ENCODE measurements at regions not wholly inside any gene's neighbourhood (a gene's known extent, or its start where the extent isn't known, plus 50 kb on each side); places are given as distances from the start of the nearest gene placed in this dataset.

DNA sequence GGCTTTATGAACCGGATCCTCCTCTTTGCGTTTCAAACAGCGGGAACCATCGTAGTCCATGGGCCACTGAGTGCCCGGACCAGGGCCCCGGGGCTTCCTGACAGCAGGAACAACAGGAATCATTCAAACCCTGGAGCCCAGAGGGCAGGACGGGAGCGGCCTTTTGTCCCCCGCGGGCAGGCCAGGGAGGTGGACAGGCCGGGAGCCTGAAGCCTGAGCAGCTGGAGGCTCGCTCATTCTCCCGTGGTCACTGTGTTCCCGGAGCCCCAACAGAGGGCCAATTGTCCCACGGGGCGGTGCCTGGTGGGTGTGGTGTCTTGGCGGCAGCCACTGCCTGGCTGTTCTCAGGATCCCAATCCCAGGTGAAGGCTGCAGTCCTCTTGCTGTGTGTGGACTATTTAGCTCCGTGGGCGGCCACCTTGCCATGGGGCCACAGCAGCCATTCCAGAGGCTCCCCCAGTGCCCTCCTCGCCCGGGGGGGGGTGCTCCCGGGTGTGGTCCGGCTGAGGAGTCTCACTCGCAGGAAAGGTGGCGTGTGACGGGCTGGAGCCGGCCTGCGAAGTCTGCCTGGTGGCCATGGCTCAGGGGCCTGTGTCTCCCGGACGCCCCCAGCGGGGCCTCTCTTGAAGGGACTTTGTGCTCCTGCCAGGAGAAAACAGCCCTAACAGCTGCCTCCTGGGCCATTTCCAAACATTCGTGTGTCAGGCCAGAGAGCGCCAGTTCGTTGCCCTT is 77.2 kb upstream of the BHLHE23 start:
- DNase-seq: no peak

GRCh38 chr20:63082939-63083735 is 76.4 kb upstream of the BHLHE23 start:
- no peak for DNase-seq

DNA sequence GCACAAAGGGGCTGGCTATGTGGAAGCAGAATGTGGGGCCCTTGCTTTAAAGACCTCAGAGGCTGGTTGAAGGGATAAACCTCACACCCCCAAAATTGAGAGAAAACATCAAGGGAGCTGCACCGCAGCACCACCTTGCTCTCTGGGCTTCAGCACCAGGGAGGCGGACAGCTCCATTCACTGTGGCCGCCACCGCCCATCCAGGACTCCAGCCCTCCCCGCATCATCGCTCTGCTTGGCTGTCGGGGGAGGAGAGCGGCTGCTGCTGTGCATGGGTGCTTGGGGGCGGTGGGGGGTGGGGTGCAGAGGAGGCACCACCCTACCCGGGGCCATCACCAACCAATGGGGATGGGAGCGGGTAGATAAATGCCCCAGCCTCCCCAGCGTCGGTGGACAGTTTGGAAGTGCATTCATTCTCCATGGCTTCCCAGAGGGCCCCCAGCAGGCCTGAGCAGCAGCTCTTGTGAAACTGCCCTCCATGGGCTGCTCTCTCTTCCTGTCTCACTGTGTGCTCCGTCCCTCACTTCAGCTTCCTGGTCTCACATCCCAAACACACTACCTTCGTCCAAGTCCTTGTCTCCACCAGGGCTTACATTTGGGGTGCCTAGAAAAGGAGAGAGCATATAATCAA is 75.7 kb upstream of the BHLHE23 start:
- peak; percentile 11 for DNase-seq

- DNase-seq: no peak
These were observed 75.1 kb upstream of the BHLHE23 start for GRCh38 chr20:63081831-63082230.

DNA sequence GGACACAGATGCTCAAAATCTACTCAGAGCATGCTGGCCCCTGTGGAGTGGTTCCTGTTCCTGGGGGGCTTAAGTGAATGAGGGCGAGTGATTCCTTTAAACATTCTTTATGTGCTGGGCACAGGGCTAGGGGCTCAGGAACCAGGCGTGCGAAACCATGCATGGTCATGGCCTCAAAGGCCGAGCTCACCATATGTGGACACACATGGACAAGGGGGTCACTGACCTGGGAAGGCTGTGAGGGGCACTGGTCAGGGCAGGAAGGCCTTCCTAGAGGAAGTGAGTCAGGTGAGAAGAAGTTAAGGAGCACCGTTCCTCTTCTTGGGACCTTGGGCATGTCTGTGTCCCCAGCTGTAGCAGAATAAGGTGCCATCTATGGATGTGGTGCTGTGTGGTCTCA is 74.6 kb upstream of the BHLHE23 start:
- no peak for DNase-seq

DNA sequence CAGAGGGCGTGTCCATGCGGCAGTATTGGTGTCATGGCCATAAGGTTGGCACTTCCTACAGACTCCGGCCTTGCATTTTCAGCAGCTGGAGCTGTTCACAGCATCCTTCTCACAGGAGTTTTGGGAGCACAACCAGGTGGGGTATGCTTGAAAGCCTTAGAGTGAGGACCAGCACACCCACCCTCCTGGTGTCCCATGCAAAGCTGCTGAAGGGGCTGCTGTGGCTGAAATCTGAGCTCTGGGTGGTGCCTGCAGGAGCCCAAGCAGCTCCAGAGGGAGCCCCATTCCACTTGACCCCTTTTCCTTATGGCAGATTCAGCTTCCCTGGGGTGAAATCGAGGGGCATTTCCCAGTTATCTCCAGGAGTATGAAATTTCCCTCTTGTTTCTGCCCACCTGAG is 74.0 kb upstream of the BHLHE23 start:
- DNase-seq: no peak

- no peak for DNase-seq
These were observed 73.6 kb upstream of the BHLHE23 start for GRCh38 chr20:63080411-63080810.

DNA sequence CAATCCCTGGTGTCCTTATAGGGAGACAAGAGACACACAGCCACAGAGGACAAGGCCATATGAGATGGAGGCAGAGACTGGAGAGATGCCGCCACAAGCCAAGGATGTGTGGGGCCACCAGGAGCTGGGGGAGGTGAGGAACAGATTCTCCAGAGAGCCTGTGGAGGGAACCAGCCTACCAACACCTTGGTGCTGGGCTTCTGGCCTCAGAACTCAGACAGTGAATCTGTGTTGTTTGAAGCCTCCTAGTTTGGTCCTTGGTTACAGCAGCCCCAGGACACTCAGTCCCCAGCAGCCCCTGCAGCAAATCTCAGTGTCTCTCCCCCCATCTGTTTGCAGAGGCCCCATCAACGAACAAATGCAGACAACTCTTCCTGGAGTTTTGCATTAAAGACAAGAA is 73.2 kb upstream of the BHLHE23 start:
- DNase-seq: no peak

GRCh38 chr20:63077705-63078104 is 70.9 kb upstream of the BHLHE23 start:
- no peak for DNase-seq

GRCh38 chr20:63076421-63076820 is 69.7 kb upstream of the BHLHE23 start:
- no peak for DNase-seq

DNA sequence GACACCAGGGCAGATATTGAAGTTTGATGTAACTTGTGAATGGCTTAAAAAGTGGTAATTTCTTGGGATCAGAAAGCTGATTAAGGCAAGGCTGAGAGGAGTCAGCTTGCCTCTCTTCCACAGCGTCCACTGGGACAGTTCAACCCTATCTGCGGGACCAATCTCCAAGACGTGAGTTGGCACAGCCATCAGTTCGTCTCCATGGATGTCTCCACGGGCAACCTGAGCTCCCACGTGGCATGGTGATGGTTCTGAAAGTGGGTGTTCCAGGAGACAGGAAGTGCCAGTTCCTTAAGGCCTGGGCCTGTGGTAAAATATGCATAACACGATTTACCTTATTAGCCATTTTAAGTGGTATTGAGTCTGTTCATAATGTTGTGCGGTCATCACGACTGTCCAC is 67.9 kb upstream of the BHLHE23 start:
- no peak for DNase-seq

DNA sequence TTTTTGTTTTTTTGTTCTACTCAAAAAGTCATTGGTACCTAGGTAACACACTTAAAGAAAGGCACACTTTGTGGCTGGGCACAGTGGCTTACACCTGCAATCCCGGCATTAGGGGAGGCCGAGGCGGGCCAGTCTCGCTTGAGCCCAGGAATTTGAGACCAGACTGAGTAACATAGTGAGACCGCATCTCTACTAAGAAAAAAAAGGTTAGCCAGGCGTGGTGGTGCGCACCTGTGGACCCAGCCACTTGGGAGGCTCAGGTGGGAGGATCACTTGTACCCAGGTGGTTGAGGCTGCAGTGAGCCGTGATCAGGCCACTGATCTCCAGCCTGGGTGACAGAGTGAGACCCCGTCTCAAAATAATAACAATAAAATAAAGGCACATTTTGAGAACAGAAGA is 67.4 kb upstream of the BHLHE23 start:
- no peak for DNase-seq

GRCh38 chr20:63073738-63074065 is 66.9 kb upstream of the BHLHE23 start:
- no peak for DNase-seq

DNA sequence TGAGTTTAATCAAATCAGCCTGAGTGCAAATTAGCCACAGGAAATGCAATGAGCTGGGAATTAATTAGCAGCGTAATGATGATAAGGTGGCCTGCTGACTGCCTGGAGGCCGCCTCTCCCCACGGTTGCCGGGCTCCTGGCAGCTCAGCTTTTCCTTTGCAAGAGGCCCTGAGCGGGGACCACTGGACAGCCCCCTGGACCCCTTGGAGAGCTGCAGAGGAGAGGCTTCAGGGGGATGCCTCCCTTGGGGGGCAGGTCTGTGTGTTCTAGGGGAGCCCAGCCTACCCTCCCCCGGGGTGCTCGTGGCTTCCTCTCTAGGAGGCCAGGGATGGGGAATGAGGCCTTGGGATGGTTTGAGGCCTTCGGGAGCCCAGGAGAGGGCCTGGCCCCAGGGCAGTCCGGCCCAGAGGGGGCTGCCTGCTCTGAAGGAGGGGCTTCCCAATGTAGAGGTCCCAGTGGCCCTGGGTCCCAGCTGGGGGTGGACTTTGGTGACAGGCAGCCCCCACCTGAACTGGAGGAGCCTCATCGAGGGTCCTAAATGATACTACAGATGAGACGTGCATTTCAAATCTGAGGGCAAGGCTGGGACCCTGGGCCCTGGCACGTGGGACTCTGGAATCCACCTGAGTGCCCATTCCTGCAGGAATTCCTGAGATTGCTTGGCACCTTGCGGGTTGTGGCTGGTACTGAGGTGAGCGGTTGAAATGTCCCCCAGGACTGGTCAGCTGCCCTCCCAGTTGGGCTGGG is 66.4 kb upstream of the BHLHE23 start:
- DNase-seq: no peak

DNA sequence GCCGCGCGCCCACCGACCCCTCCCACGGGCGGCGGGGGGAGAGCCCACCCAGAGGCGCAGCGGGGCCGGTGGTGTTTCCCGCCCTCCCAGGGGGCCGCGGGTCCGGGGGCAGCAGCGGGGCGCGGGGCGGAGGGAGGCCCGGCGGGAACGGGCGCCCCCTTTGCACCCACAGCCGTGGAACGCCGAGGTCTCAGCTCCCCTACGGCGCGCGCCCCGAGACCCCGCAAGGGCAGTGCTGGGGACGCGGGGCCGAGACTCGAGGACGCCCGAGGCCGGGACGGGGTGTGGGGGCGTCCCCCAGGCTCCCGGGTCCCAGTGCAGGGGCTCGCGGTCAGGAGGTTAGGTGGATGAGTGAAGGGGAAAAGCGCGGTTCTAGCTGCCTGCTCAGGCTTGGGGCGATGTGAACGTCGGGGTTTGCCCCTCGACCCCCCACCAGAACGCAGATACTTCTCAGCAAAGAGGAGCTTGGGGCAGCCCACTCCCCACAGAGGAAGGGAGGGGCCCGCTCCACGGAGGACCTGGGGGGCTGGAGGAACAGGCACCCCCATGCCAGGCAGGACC is 65.5 kb upstream of the BHLHE23 start:
- DNase-seq: no peak

- DNase-seq: peak; percentile 17
These were observed 64.9 kb upstream of the BHLHE23 start for GRCh38 chr20:63071541-63072181.

GRCh38 chr20:63070771-63071540 is 64.2 kb upstream of the BHLHE23 start:
- DNase-seq: no peak

DNA sequence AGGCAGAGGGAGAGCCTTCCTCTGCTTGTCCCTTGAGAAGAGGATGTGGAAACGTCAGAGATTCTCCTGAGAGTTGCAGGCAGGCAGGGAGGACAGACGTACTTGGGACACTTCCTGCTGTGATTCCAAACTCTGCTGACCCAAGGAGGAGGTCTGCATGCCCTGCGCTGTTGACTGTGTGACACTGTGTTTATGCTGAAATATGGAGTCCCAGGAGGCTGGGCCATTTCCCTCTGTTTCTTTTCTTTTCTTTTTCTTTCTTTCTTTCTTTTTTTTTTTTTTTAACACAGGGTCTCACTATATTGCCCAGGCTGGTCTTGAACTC is 63.5 kb upstream of the BHLHE23 start:
- DNase-seq: no peak

GRCh38 chr20:63068711-63069367 is 62.1 kb upstream of the BHLHE23 start:
- no peak for DNase-seq

GRCh38 chr20:63067721-63068560 is 61.2 kb upstream of the BHLHE23 start:
- DNase-seq: no peak

- DNase-seq: no peak
These were observed 60.5 kb upstream of the BHLHE23 start for GRCh38 chr20:63067266-63067635.

Data from activated CD4-positive, alpha-beta T cell treated with anti-CD3 and anti-CD28 coated beads, Interleukin-10, Interleukin-2, amounts not matched to agents 100 ng/mL and 50 ng/mL, durations not matched to agents 16 hours and 8 hours (primary cell).